ENCODE measurements at regions not wholly inside any gene's neighbourhood (a gene's known extent, or its start where the extent isn't known, plus 50 kb on each side); places are given as distances from the start of the nearest gene placed in this dataset.

DNA sequence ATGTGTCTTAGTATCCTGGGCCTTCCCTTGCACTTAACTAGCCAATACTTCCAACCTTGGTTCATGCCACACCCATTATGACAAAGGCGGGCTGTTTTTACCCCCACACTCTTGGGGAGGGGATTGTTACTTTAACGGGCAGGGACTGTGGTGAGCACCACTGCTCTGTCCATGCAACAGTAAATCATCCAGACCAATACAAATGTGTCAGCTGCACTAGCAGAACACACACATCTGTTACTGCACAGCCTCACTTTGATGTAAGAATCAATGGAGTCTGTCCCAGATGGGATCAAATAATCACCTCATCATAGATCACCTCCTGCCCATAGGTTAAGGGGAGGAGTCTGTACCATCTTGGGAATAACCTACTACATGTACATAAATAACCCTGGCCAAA lies 58.1 kb downstream of the NPAP1 start:
- CTCF ChIA-PET = no interaction called here
- Mint-ChIP-seq H3K4me1 (ENCODE audit: low read depth) (no peaks in the 10 kb centered on the region), H3K36me3 (ENCODE audit: low read depth) (no peaks in the 10 kb centered on the region), H3K27ac (no peak overlapping the region), H3K4me3 (no peak overlapping the region), H3K9me3 (peaks cover 7% of the 10 kb centered on the region), H3K27me3 (ENCODE audit: low read depth) (no peaks in the 10 kb centered on the region)
- no peak for DNase-seq
- intact Hi-C loops (cut with micrococcal nuclease) = no loop called here

GRCh38 chr15:24734396-24734795 lies 58.8 kb downstream of the NPAP1 start:
- H3K27ac Mint-ChIP-seq = no peak overlapping the region
- CTCF ChIA-PET = no interaction called here
- no peaks in the 10 kb centered on the region for H3K36me3 Mint-ChIP-seq (ENCODE audit: low read depth)
- H3K4me1 Mint-ChIP-seq (ENCODE audit: low read depth) = no peaks in the 10 kb centered on the region
- H3K27me3 Mint-ChIP-seq (ENCODE audit: low read depth) = no peaks in the 10 kb centered on the region
- no peak overlapping the region for H3K4me3 Mint-ChIP-seq
- intact Hi-C loops (cut with micrococcal nuclease) = no loop called here
- DNase-seq = no peak
- H3K9me3 Mint-ChIP-seq = peaks cover 3% of the 10 kb centered on the region

DNA sequence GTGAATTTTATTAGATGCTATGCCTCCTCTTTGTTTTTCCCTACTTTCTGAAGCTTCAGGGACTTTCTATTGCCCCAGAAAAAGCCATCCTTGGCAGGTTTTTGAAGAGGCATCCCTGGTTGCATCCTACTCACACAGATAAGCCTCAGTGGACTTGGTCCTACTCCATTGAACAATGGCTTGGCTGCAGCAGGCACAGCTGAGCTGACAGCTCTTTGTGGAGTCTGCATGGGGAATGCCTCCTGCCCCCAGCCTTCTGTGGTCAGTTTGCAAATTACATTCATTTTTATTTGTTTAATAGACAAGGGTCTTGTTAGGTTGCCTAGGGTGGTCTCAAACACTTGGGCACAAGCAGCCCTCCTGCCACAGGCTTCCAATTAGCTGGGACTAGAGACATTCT lies 69.7 kb downstream of the NPAP1 start:
- Mint-ChIP-seq H3K27me3 (ENCODE audit: low read depth) (peaks cover 2% of the 10 kb centered on the region), H3K27ac (no peak overlapping the region), H3K9me3 (peaks cover 8% of the 10 kb centered on the region), H3K36me3 (ENCODE audit: low read depth) (peaks cover 1% of the 10 kb centered on the region), H3K4me1 (ENCODE audit: low read depth) (no peaks in the 10 kb centered on the region), H3K4me3 (no peak overlapping the region)
- CTCF ChIA-PET = no interaction called here
- intact Hi-C loops (cut with micrococcal nuclease) = no loop called here
- DNase-seq = no peak

DNA sequence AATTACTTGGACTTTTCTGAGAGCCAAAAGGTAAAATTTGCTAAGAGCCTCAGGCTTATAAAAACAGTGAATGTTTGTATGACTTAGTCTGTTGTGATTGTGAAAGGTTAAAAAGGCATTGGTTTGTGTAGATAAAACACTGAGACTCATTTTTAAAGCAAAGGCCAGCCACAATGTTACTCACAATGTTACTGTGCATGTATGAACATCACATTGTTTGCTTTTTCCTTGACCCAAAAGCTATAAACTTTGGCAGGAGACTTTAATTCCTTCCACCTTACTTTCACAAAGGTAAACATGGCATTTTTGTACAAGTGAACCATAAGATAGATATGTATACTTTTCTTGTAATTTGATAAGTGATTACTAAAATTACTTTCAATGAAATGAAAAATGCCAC lies 70.5 kb downstream of the NPAP1 start:
- intact Hi-C loops (cut with micrococcal nuclease) = no loop called here
- Mint-ChIP-seq H3K4me1 (ENCODE audit: low read depth) (no peaks in the 10 kb centered on the region), H3K27ac (no peak overlapping the region), H3K36me3 (ENCODE audit: low read depth) (peaks cover 1% of the 10 kb centered on the region), H3K4me3 (no peak overlapping the region), H3K9me3 (peaks cover 8% of the 10 kb centered on the region), H3K27me3 (ENCODE audit: low read depth) (peaks cover 2% of the 10 kb centered on the region)
- DNase-seq = no peak
- CTCF ChIA-PET = no interaction called here

GRCh38 chr15:24747376-24747775 lies 71.8 kb downstream of the NPAP1 start:
- H3K9me3 Mint-ChIP-seq = peaks cover 6% of the 10 kb centered on the region
- CTCF ChIA-PET = no interaction called here
- H3K4me1 Mint-ChIP-seq (ENCODE audit: low read depth) = no peaks in the 10 kb centered on the region
- intact Hi-C loops (cut with micrococcal nuclease) = no loop called here
- peaks cover 2% of the 10 kb centered on the region for H3K27me3 Mint-ChIP-seq (ENCODE audit: low read depth)
- H3K27ac Mint-ChIP-seq = no peak overlapping the region
- DNase-seq = no peak
- peaks cover 1% of the 10 kb centered on the region for H3K36me3 Mint-ChIP-seq (ENCODE audit: low read depth)
- no peak overlapping the region for H3K4me3 Mint-ChIP-seq

- peaks cover 2% of the 10 kb centered on the region for H3K27me3 Mint-ChIP-seq (ENCODE audit: low read depth)
- intact Hi-C loops (cut with micrococcal nuclease) = no loop called here
- CTCF ChIA-PET = no interaction called here
- no peak overlapping the region for H3K27ac Mint-ChIP-seq
- peaks cover 1% of the 10 kb centered on the region for H3K36me3 Mint-ChIP-seq (ENCODE audit: low read depth)
- peaks cover 4% of the 10 kb centered on the region for H3K9me3 Mint-ChIP-seq
- H3K4me1 Mint-ChIP-seq (ENCODE audit: low read depth) = no peaks in the 10 kb centered on the region
- no peak overlapping the region for H3K4me3 Mint-ChIP-seq
- DNase-seq = no peak
These were observed 73.4 kb downstream of the NPAP1 start for GRCh38 chr15:24748812-24749439.

- H3K36me3 Mint-ChIP-seq (ENCODE audit: low read depth) = peaks cover 1% of the 10 kb centered on the region
- no peak for DNase-seq
- no peak overlapping the region for H3K4me3 Mint-ChIP-seq
- CTCF ChIA-PET = no interaction called here
- H3K27ac Mint-ChIP-seq = no peak overlapping the region
- peaks cover 4% of the 10 kb centered on the region for H3K9me3 Mint-ChIP-seq
- no peaks in the 10 kb centered on the region for H3K27me3 Mint-ChIP-seq (ENCODE audit: low read depth)
- H3K4me1 Mint-ChIP-seq (ENCODE audit: low read depth) = no peaks in the 10 kb centered on the region
- intact Hi-C loops (cut with micrococcal nuclease) = no loop called here
These were observed 76.8 kb downstream of the NPAP1 start for GRCh38 chr15:24752354-24752753.

GRCh38 chr15:24756101-24756500 lies 80.5 kb downstream of the NPAP1 start:
- DNase-seq = no peak
- H3K4me1 Mint-ChIP-seq (ENCODE audit: low read depth) = no peaks in the 10 kb centered on the region
- peaks cover 2% of the 10 kb centered on the region for H3K27me3 Mint-ChIP-seq (ENCODE audit: low read depth)
- no peak overlapping the region for H3K4me3 Mint-ChIP-seq
- intact Hi-C loops (cut with micrococcal nuclease) = no loop called here
- H3K36me3 Mint-ChIP-seq (ENCODE audit: low read depth) = no peaks in the 10 kb centered on the region
- H3K9me3 Mint-ChIP-seq = peaks cover 4% of the 10 kb centered on the region
- CTCF ChIA-PET = no interaction called here
- no peak overlapping the region for H3K27ac Mint-ChIP-seq

DNA sequence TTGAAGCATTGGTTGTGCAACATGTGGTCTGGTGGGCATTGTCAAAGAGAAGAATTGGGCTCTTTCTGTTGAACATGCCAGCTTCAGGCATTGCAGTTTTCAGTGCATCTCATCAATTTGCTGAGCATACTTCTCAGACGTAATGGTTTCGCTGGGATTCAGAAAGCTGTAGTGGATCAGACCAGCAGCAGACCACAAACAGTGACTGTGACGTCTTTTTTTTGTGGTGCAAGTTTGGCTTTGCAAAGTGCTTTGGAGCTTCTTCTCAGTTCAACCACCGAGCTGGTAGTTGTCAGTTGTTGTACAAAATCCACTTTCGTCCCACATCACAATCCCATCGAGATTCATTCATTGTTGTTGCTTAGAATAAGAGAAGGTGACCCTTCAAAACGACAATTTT lies 84.5 kb downstream of the NPAP1 start:
- Mint-ChIP-seq H3K4me3 (no peak overlapping the region), H3K27ac (no peak overlapping the region), H3K9me3 (peaks cover 4% of the 10 kb centered on the region), H3K4me1 (ENCODE audit: low read depth) (no peaks in the 10 kb centered on the region), H3K36me3 (ENCODE audit: low read depth) (no peaks in the 10 kb centered on the region), H3K27me3 (ENCODE audit: low read depth) (peaks cover 2% of the 10 kb centered on the region)
- no peak for DNase-seq
- intact Hi-C loops (cut with micrococcal nuclease) = loop anchor here (5.0 kb wide), 1 partner anchor 742 kb away; no protein-coding TSS in a partner anchor
- CTCF ChIA-PET = no interaction called here

GRCh38 chr15:24761704-24762302 lies 86.2 kb downstream of the NPAP1 start:
- CTCF ChIA-PET = no interaction called here
- H3K9me3 Mint-ChIP-seq = peaks cover 7% of the 10 kb centered on the region
- no peak overlapping the region for H3K27ac Mint-ChIP-seq
- H3K4me3 Mint-ChIP-seq = no peak overlapping the region
- H3K36me3 Mint-ChIP-seq (ENCODE audit: low read depth) = no peaks in the 10 kb centered on the region
- intact Hi-C loops (cut with micrococcal nuclease) = loop anchor here (5.0 kb wide), 1 partner anchor 740 kb away; no protein-coding TSS in a partner anchor
- H3K4me1 Mint-ChIP-seq (ENCODE audit: low read depth) = no peaks in the 10 kb centered on the region
- DNase-seq = no peak
- peaks cover 2% of the 10 kb centered on the region for H3K27me3 Mint-ChIP-seq (ENCODE audit: low read depth)

- Mint-ChIP-seq H3K9me3 (peaks cover 7% of the 10 kb centered on the region), H3K27me3 (ENCODE audit: low read depth) (peaks cover 2% of the 10 kb centered on the region), H3K27ac (no peak overlapping the region), H3K4me1 (ENCODE audit: low read depth) (no peaks in the 10 kb centered on the region), H3K36me3 (ENCODE audit: low read depth) (no peaks in the 10 kb centered on the region), H3K4me3 (no peak overlapping the region)
- CTCF ChIA-PET = no interaction called here
- intact Hi-C loops (cut with micrococcal nuclease) = loop anchor here (5.0 kb wide), 1 partner anchor 738 kb away; no protein-coding TSS in a partner anchor
- no peak for DNase-seq
These were observed 88.3 kb downstream of the NPAP1 start for GRCh38 chr15:24763891-24764290.

DNA sequence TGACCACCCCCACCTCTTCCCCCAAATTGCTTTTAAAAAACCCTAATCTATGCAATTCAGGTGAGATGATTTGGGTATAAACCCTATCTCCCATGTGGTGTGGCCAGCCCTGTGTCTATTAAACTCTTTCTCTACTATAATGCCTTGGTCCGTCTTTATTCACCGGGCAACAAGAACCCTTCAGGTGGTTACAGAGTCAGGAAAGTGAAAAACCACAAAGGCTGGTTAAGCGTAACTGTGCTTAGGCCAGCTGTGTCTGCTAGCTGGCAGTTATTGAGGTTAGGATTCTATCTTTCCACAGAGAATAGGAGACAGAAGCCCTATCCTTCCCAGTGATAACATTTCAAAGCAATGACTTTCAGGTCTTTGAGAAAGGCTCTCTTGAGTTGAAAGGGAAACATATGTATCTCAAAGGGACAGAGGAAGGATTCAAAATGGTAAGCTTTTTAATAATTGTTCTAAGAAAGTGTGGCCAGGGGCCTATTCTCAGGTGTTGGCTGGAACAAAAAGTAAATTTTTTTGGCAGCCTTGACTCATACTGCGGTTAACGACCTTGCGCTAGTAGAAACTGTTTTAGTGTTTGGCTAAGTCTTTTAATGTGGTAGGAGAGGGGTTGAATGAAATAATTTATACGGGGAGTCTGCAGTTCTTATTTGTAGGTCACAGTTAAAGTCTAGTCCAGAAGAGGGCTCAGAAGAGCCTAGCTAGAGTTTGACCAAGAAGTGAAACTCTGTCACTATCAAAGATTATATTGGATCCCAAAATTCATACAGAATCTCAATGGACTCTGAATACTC lies 89.0 kb downstream of the NPAP1 start:
- no peaks in the 10 kb centered on the region for H3K36me3 Mint-ChIP-seq (ENCODE audit: low read depth)
- peaks cover 10% of the 10 kb centered on the region for H3K9me3 Mint-ChIP-seq
- no peak overlapping the region for H3K27ac Mint-ChIP-seq
- intact Hi-C loops (cut with micrococcal nuclease) = loop anchor here (5.0 kb wide), 1 partner anchor 738 kb away; no protein-coding TSS in a partner anchor
- no peaks in the 10 kb centered on the region for H3K4me1 Mint-ChIP-seq (ENCODE audit: low read depth)
- no peak overlapping the region for H3K4me3 Mint-ChIP-seq
- CTCF ChIA-PET = no interaction called here
- DNase-seq = no peak
- H3K27me3 Mint-ChIP-seq (ENCODE audit: low read depth) = peaks cover 2% of the 10 kb centered on the region

Measured in activated naive CD4-positive, alpha-beta T cell treated with anti-CD3 and anti-CD28 coated beads for 36 hours (primary cell).